ENCODE measurements at regions not wholly inside any gene's neighbourhood (a gene's known extent, or its start where the extent isn't known, plus 50 kb on each side); places are given as distances from the start of the nearest gene placed in this dataset.

GRCh38 chr4:64784125-64784524, 374.9 kb upstream of the TECRL start:
- ATAC-seq (no peak), FAIRE-seq (no peak), DNase-seq (ENCODE audit: low spot score) (no peak)
- no peaks in the 10 kb centered on the region for H3K9me3 ChIP-seq (ENCODE audit: low read length)
- H3K79me2 ChIP-seq (ENCODE audit: insufficient read depth, low read length), result no peaks in the 10 kb centered on the region
- TF ChIP-seq ZNF713 (CRISPR knock-in tag; IDR thresholded peaks at IDR 0.05) (no peak), RFX3 (CRISPR knock-in tag; IDR thresholded peaks at IDR 0.05) (no peak), TERF1 (CRISPR knock-in tag; IDR thresholded peaks at IDR 0.05) (no peak), ZNF572 (CRISPR knock-in tag; IDR thresholded peaks at IDR 0.05) (no peak), ZBTB38 (CRISPR knock-in tag; IDR thresholded peaks at IDR 0.05) (no peak), NFATC3 (CRISPR knock-in tag; IDR thresholded peaks at IDR 0.05) (no peak), RFX1 (IDR thresholded peaks at IDR 0.05) (no peak), ZNF772 (CRISPR knock-in tag; IDR thresholded peaks at IDR 0.05) (no peak), ZNF746 (CRISPR knock-in tag; IDR thresholded peaks at IDR 0.05) (no peak), USF2 (IDR thresholded peaks at IDR 0.05; ENCODE audit: low read depth, low read length) (no peak), USF2 (CRISPR knock-in tag; IDR thresholded peaks at IDR 0.05; ENCODE audit: borderline replicate concordance) (no peak)
- no peaks in the 10 kb centered on the region for H4K20me1 ChIP-seq (ENCODE audit: insufficient read depth, low read length)
- ChIA-PET POLR2A (no interaction called here), CTCF (ENCODE audit: low intra/inter-chr PET ratio, low total read pairs) (no interaction called here)
- H3K27me3 ChIP-seq (ENCODE audit: control insufficient read depth in 1 of 2, insufficient read depth in 2 of 2, low read length in 2 of 2), result no peaks in the 10 kb centered on the region
- H3K36me3 ChIP-seq (replicated peaks in 1 of 2; ENCODE audit: control insufficient read depth in 1 of 2, insufficient read depth in 2 of 2, low read length in 2 of 2), result no peaks in the 10 kb centered on the region
- in situ Hi-C loops (cut with HindIII; ENCODE audit: extremely low pct_ligation_motif_present, low pct_unique_long_range_greater_than_20kb) (no loop called here), intact Hi-C loops (cut with micrococcal nuclease; ENCODE audit: unreplicated experiment) (loop anchor here (10.0 kb wide), 1 partner anchor 131 kb away; no protein-coding TSS in a partner anchor)
- no peaks in the 10 kb centered on the region for H3K4me1 ChIP-seq (ENCODE audit: insufficient read depth, low read length)
- H3K4me3 ChIP-seq (replicated peaks in 1 of 3; ENCODE audit: insufficient read depth in 1 of 3, low read depth in 2 of 3, low read length in 3 of 3), result no peak overlapping the region
- no peak overlapping the region for H3K4me2 ChIP-seq (ENCODE audit: low read depth, low read length)
- H3K27ac ChIP-seq (ENCODE audit: extremely low read length, insufficient read depth, low read length), result no peak overlapping the region
- no TSS peak for BruUV-seq (replicated peaks)
- H2AFZ ChIP-seq (ENCODE audit: low read length), result no peak overlapping the region
- 0% methylated on average over 1 of the region's 1 CpG for WGBS (ENCODE audit: low lambda C conversion rate)
- H3K9ac ChIP-seq (ENCODE audit: insufficient read depth, low read depth, low read length), result no peak overlapping the region

Measured in HepG2 (cell line).